A673 (cell line): ENCODE measurements at regions not wholly inside any gene's neighbourhood (a gene's known extent, or its start where the extent isn't known, plus 50 kb on each side); places are given as distances from the start of the nearest gene placed in this dataset.

Experiments
- CTCF ChIP-seq: fragments of 300-800, 200-600 bp; sonication (generic); conservative IDR thresholded peaks from 2 replicates; pipeline ENCODE4 v1.5.1; 2017; ENCODE audit warnings: low read depth, mild to moderate bottlenecking, antibody characterized with exemption, low read length, moderate library complexity, mixed read lengths
- EZH2 ChIP-seq: fragments of 200-600 bp; sonication (generic); IDR thresholded peaks from 2 replicates; pipeline ENCODE4 v1.6.1; 2017; ENCODE audit warnings: borderline replicate concordance, low read depth, mild to moderate bottlenecking, mixed read lengths, antibody characterized with exemption, low read length; ENCODE audit not compliant: poor library complexity, severe bottlenecking

DNA sequence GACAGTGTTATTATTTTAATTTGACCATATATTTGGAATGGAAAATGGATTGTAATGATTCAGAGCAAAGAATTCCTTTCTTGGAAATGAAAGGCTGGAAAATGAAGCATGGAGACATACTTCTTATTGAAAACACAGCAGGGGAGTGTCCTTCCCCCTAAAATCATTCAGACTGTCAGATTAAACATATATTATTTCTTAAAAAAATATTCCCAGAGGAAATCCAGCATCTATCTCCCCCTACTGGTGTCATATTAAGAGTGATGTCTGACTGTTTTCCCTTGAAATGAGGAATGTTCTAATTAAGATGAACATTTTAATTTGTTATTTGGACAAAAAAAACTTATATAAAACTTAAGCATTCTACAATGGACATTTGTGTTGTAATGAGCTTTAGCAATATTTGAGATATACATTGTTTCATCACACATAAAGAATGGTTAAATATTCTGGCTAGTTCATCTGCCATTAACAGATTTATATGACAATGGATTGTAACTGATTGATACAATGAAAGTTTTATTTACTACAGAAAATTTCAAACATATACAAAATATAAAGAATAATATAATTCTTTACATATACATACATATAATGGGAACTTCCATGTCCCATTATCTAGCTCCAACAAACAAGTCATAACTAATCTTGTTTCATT is 264.6 kb downstream of the SPRY1 start:
- no peak for TF ChIP-seq EZH2
- peak; percentile 68 for TF ChIP-seq CTCF
